K562 (cell line): ENCODE measurements at regions not wholly inside any gene's neighbourhood (a gene's known extent, or its start where the extent isn't known, plus 50 kb on each side); places are given as distances from the start of the nearest gene placed in this dataset.

Source experiments
- ATAC-seq: fragments of 200-7000 bp; cut with Tn5 transposase; 3 replicates; pipeline ENCODE4 v1.9.1; 2020; ENCODE audit warnings: moderate library complexity
- BruUV-seq: library from RNA; stranded (reverse); fragments of 400-500 nt; replicated peaks from 2 replicates; lab custom pipeline; 2021; lab: Mats Ljungman, UMichigan
- CTCF ChIA-PET: fragments of 300-600 bp; formaldehyde crosslinking; extraction: SDS; loops from one replicate; lab custom pipeline; 2021; ENCODE audit warnings: low intra/inter-chr PET ratio; lab: Yijun Ruan, JAX
- POLR2A ChIA-PET: fragments of 300-600, 350-650 bp; sonication (Branson Sonifier 250); formaldehyde crosslinking; extraction: SDS; loops from one replicate; lab custom pipeline; 2021; ENCODE audit warnings: antibody characterized with exemption, inconsistent platforms; lab: Yijun Ruan, JAX
- DNase-seq, 4 experiments: peaks; one replicate each; pipeline versions ENCODE4 v3.0.0 to v3.0.0-alpha.2; 2011 to 2018; ENCODE audit warnings: low spot score in 3 of 4, mixed read lengths in 3 of 4; ENCODE audit errors: extremely low read depth in 1 of 4
- FAIRE-seq: peaks from 2 replicates; lab custom pipeline; 2011; peaks lifted over from hg19 to GRCh38; lab: Jason Lieb, UNC
- H2AFZ ChIP-seq: 2 replicates; pipeline ENCODE4 v1.6.0; 2011; ENCODE audit warnings: low read depth, low read length, control low read depth, inconsistent platforms
- H3K27ac ChIP-seq: fragments of 200-600 bp; 3 replicates; pipeline ENCODE4 v1.8.0; 2011; ENCODE audit warnings: low read depth, mild to moderate bottlenecking, control low read depth, inconsistent platforms, low read length, moderate library complexity, mixed read lengths; ENCODE audit errors: extremely low read depth
- H3K27me3 ChIP-seq, 2 experiments: fragments of 300-600 bp in 1 of 2; 2 replicates in 1 of 2; 3 replicates in 1 of 2; pipeline versions ENCODE4 v1.6.0 to v1.8.0; 2011; ENCODE audit warnings: inconsistent platforms in 2 of 2, low read length in 2 of 2, mild to moderate bottlenecking in 1 of 2, mixed read lengths in 1 of 2, moderate library complexity in 1 of 2; ENCODE audit not compliant: control insufficient read depth in 2 of 2, insufficient read depth in 2 of 2
- H3K36me3 ChIP-seq: fragments of 300-600 bp; 3 replicates; pipeline ENCODE4 v1.8.0; 2011; ENCODE audit warnings: mild to moderate bottlenecking, low read length, inconsistent platforms; ENCODE audit not compliant: control insufficient read depth, insufficient read depth
- H3K4me1 ChIP-seq, 2 experiments: fragments of 200-600 bp in 1 of 2; replicated peaks in 1 of 2; 2 replicates in 1 of 2; 3 replicates in 1 of 2; pipeline versions ENCODE4 v1.5.1 to v1.8.0; 2011; ENCODE audit warnings: inconsistent platforms in 2 of 2, low read length in 2 of 2, mild to moderate bottlenecking in 1 of 2, mixed read lengths in 1 of 2, moderate library complexity in 1 of 2; ENCODE audit not compliant: control insufficient read depth in 2 of 2, insufficient read depth in 2 of 2
- H3K4me2 ChIP-seq: 2 replicates; pipeline ENCODE4 v1.6.1; 2011; ENCODE audit warnings: low read length, control low read depth, inconsistent platforms, mixed read lengths; ENCODE audit not compliant: insufficient read depth
- H3K4me3 ChIP-seq: fragments of 200-600 bp; sonication (generic), shearing (Covaris generic); 2 replicates; pipeline ENCODE4 v1.5.1; 2016; ENCODE audit warnings: control low read depth, inconsistent platforms
- H3K79me2 ChIP-seq: fragments of 200-600 bp; 3 replicates; pipeline ENCODE4 v1.8.0; 2011; ENCODE audit warnings: low read length, inconsistent platforms; ENCODE audit not compliant: control insufficient read depth, insufficient read depth
- H3K9ac ChIP-seq, 2 experiments: 2 replicates each; pipeline versions ENCODE4 v1.6.0 to v1.6.1; 2011; ENCODE audit warnings: low read depth in 2 of 2, low read length in 2 of 2, control low read depth in 1 of 2, inconsistent platforms in 1 of 2, mild to moderate bottlenecking in 1 of 2, mixed read lengths in 1 of 2; ENCODE audit not compliant: insufficient read depth in 1 of 2
- H3K9me1 ChIP-seq: one replicate; pipeline ENCODE4 v1.6.0; 2011; ENCODE audit warnings: inconsistent platforms, mild to moderate bottlenecking, low read length, moderate library complexity; ENCODE audit not compliant: control insufficient read depth, insufficient read depth
- H3K9me3 ChIP-seq: replicated peaks from 2 replicates; pipeline ENCODE4 v1.5.1; 2011; ENCODE audit warnings: low read depth, low read length, inconsistent platforms; ENCODE audit not compliant: control insufficient read depth, insufficient read depth
- H4K20me1 ChIP-seq: replicated peaks from 2 replicates; pipeline ENCODE4 v1.6.1; 2011; ENCODE audit warnings: low read length, inconsistent platforms, mixed read lengths; ENCODE audit not compliant: control insufficient read depth, insufficient read depth
- BHLHE40 ChIP-seq: IDR thresholded peaks from 2 replicates; pipeline ENCODE4 v1.6.1; 2011; ENCODE audit warnings: low read length, improper control_type of control experiment
- BMI1 ChIP-seq: fragments of 150-350 bp; IDR thresholded peaks from 2 replicates; pipeline ENCODE4 v1.6.1; 2014; ENCODE audit warnings: low read length
- DACH1 ChIP-seq: fragments of 450-650 bp; IDR thresholded peaks from 2 replicates; pipeline ENCODE4 v1.6.1; 2018; ENCODE audit not compliant: partially characterized antibody
- HDAC6 ChIP-seq: IDR thresholded peaks from 2 replicates; pipeline ENCODE4 v1.6.1; 2012; ENCODE audit warnings: low read depth, mild to moderate bottlenecking, control low read depth, inconsistent platforms, low read length, moderate library complexity
- KLF13 ChIP-seq: fragments of 450-650 bp; IDR thresholded peaks from 2 replicates; pipeline ENCODE4 v1.6.1; 2016; ENCODE audit warnings: missing genetic modification characterization, low read depth, mild to moderate bottlenecking, missing compliant biosample characterization, moderate library complexity, borderline replicate concordance
- RBM17 ChIP-seq: fragments of 200-400 bp; formaldehyde crosslinking; IDR thresholded peaks from 2 replicates; pipeline ENCODE4 v1.6.1; 2017; ENCODE audit warnings: low read depth, mild to moderate bottlenecking, low read length, borderline replicate concordance
- SMAD3 ChIP-seq: fragments of 450-650 bp; formaldehyde crosslinking; conservative IDR thresholded peaks from 2 replicates; pipeline ENCODE4 v1.4.0; 2020; ENCODE audit warnings: mild to moderate bottlenecking
- SREBF2 ChIP-seq: sonication (generic); formaldehyde crosslinking; IDR thresholded peaks from 2 replicates; pipeline ENCODE4 v1.4.0; 2020; ENCODE audit warnings: mild to moderate bottlenecking, missing genetic modification reagents
- ZNF197 ChIP-seq: fragments of 200-800 bp; sonication (Bioruptor generic); IDR thresholded peaks from 2 replicates; pipeline ENCODE4 v1.6.1; 2016; ENCODE audit warnings: low read depth, missing genetic modification characterization, missing compliant biosample characterization
- ZNF324 ChIP-seq: fragments of 250-450 bp; sonication (Bioruptor Pico); IDR thresholded peaks from 2 replicates; pipeline ENCODE4 v1.4.0; 2020; ENCODE audit warnings: mild to moderate bottlenecking
- ZNF384 ChIP-seq: IDR thresholded peaks from 2 replicates; pipeline ENCODE4 v1.6.1; 2012; ENCODE audit warnings: low read depth, low read length, improper control_type of control experiment
- ZNF780A ChIP-seq: fragments of 250-450 bp; sonication (Bioruptor Pico); IDR thresholded peaks from 2 replicates; pipeline ENCODE4 v1.5.0; 2021; ENCODE audit warnings: mild to moderate bottlenecking
- in situ Hi-C: fragments of 300-500 bp; cut with MboI; formaldehyde crosslinking; loops from 4 replicates; pipeline ENCODE4 v1.15.0; 2018; ENCODE audit warnings: inconsistent platforms, mixed read lengths
- intact Hi-C: fragments of 100-400 bp; cut with micrococcal nuclease; formaldehyde crosslinking; loops from 2 replicates; pipeline ENCODE4 v1.14.2; 2022

DNA sequence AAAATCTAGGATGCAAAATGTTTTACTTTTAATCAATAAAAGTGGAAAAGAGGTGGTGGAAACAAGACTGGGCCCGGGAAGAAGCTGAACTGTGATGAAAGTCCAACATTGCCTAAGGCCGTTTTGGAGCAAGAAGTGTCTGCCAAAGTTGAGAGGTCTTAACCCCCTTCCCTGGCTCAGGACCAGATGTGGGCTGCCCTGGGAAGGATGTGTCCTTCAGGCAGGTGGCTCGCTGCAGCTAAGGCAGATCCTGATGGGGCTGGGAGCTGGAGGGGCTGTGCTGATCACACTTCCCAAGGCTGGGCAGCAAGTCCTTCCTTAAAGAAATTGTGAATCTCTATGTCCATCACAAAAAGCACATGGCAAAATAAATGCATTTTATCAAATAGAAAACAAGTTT, 581.6 kb downstream of the GALC start (continued):
- TF ChIP-seq ZNF384 (no peak), BMI1 (no peak)
- TF ChIP-seq, all 486 proteins: peak for 0

DNA sequence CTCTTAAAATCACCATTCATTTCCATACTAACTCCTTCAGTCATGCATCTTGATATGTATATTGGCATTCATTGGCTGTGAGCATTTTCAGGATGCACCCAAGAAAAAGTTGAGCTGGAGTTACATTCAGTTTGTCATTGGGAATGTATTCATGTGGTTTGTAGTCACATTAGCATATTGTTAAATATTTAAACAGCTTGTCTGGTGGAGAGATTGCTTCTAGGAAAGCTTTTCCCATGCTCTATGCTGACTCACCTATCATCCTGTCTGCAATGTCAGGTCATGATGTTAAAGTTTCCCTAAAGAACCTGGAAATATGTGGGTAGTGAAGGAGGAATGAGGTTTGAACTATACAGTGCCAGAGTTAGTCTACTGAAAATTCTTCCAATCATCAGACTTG, 583.6 kb downstream of the GALC start:
- POLR2A ChIA-PET = no interaction called here
- Histone ChIP-seq H4K20me1 (no peaks in the 10 kb centered on the region), H3K4me1 (no peaks in the 10 kb centered on the region), H3K27me3 (no peaks in the 10 kb centered on the region), H3K9ac (no peak overlapping the region), H2AFZ (no peak overlapping the region), H3K4me3 (no peak overlapping the region), H3K27ac (no peak overlapping the region), H3K9me1 (no peaks in the 10 kb centered on the region), H3K36me3 (no peaks in the 10 kb centered on the region), H3K9me3 (no peaks in the 10 kb centered on the region), H3K4me2 (no peak overlapping the region), H3K79me2 (no peaks in the 10 kb centered on the region)
- BruUV-seq = no TSS peak
- intact Hi-C loops (no loop called here), in situ Hi-C loops (no loop called here)
- CTCF ChIA-PET = no interaction called here
- DNase-seq = no peak
- FAIRE-seq = no peak
- no peak for ATAC-seq
- TF ChIP-seq ZNF197 (CRISPR knock-in tag) (no peak), HDAC6 (no peak), DACH1 (no peak), SREBF2 (CRISPR knock-in tag) (no peak), RBM17 (no peak), BHLHE40 (no peak), KLF13 (tag) (no peak), ZNF780A (CRISPR knock-in tag) (no peak), SMAD3 (CRISPR knock-in tag) (no peak), ZNF324 (no peak)
